HepG2 (cell line): ENCODE measurements at regions not wholly inside any gene's neighbourhood (a gene's known extent, or its start where the extent isn't known, plus 50 kb on each side); places are given as distances from the start of the nearest gene placed in this dataset.

Experiments
- ATAC-seq: fragments of 200-7000 bp; cut with Tn5 transposase; 3 replicates; pipeline ENCODE4 v1.9.1; 2020; ENCODE audit warnings: mild to moderate bottlenecking, moderate library complexity
- BruUV-seq: library from RNA; stranded (reverse); fragments of 400-500 nt; replicated peaks from 2 replicates; lab custom pipeline; 2021; lab: Mats Ljungman, UMichigan
- CTCF ChIA-PET: fragments of 300-600 bp; formaldehyde crosslinking; extraction: SDS; loops from one replicate; lab custom pipeline; 2021; ENCODE audit warnings: low total read pairs, inconsistent platforms, low intra/inter-chr PET ratio; lab: Yijun Ruan, JAX
- POLR2A ChIA-PET: fragments of 350-600 bp; sonication (Branson Sonifier 250); formaldehyde crosslinking; loops from one replicate; lab custom pipeline; 2020; ENCODE audit warnings: antibody characterized with exemption, inconsistent platforms; lab: Yijun Ruan, JAX
- DNase-seq: peaks from one replicate; pipeline ENCODE4 v3.0.0-alpha.2; 2015; ENCODE audit warnings: low spot score
- FAIRE-seq: peaks from 3 replicates; lab custom pipeline; 2011; peaks lifted over from hg19 to GRCh38; lab: Jason Lieb, UNC
- H2AFZ ChIP-seq: one replicate; pipeline ENCODE4 v1.6.1; 2011; ENCODE audit warnings: low read length, inconsistent platforms
- H3K27ac ChIP-seq: fragments of 300-600 bp; 3 replicates; pipeline ENCODE4 v1.8.0; 2011; ENCODE audit warnings: mixed run types, mild to moderate bottlenecking, mixed read lengths, low read length, inconsistent platforms; ENCODE audit not compliant: insufficient read depth; ENCODE audit errors: extremely low read length
- H3K27me3 ChIP-seq, 2 experiments: fragments of 200-600 bp in 1 of 2; 2 replicates in 1 of 2; 3 replicates in 1 of 2; pipeline versions ENCODE4 v1.6.0 to v1.8.0; 2011; ENCODE audit warnings: low read length in 2 of 2, mild to moderate bottlenecking in 2 of 2, moderate library complexity in 2 of 2, inconsistent platforms in 1 of 2; ENCODE audit not compliant: insufficient read depth in 2 of 2, control insufficient read depth in 1 of 2
- H3K36me3 ChIP-seq, 2 experiments: fragments of 200-600 bp in 1 of 2; replicated peaks in 1 of 2; 2 replicates in 1 of 2; 3 replicates in 1 of 2; pipeline versions ENCODE4 v1.5.1 to v1.8.0; 2011; ENCODE audit warnings: low read length in 2 of 2, inconsistent platforms in 1 of 2; ENCODE audit not compliant: insufficient read depth in 2 of 2, control insufficient read depth in 1 of 2
- H3K4me1 ChIP-seq: 2 replicates; pipeline ENCODE4 v1.5.1; 2012; ENCODE audit warnings: low read length, inconsistent platforms; ENCODE audit not compliant: insufficient read depth
- H3K4me2 ChIP-seq: 2 replicates; pipeline ENCODE4 v1.6.0; 2011; ENCODE audit warnings: low read depth, low read length, inconsistent platforms
- H3K4me3 ChIP-seq, 3 experiments: fragments of 200-600 bp in 1 of 3; sonication (generic), shearing (Covaris generic) in 1 of 3; replicated peaks in 1 of 3; 2 replicates each; pipeline ENCODE4 v1.5.1; 2011 to 2016; ENCODE audit warnings: low read length in 3 of 3, inconsistent platforms in 2 of 3, low read depth in 2 of 3, mild to moderate bottlenecking in 2 of 3, control low read depth in 1 of 3, mixed read lengths in 1 of 3; ENCODE audit not compliant: insufficient read depth in 1 of 3
- H3K79me2 ChIP-seq: one replicate; pipeline ENCODE4 v1.6.1; 2011; ENCODE audit warnings: low read length, inconsistent platforms; ENCODE audit not compliant: insufficient read depth
- H3K9ac ChIP-seq: 2 replicates; pipeline ENCODE4 v1.6.0; 2011; ENCODE audit warnings: mild to moderate bottlenecking, low read depth, low read length, inconsistent platforms; ENCODE audit not compliant: insufficient read depth
- H3K9me3 ChIP-seq: 2 replicates; pipeline ENCODE4 v1.5.1; 2012; ENCODE audit warnings: mild to moderate bottlenecking, low read length
- H4K20me1 ChIP-seq: 2 replicates; pipeline ENCODE4 v1.6.0; 2011; ENCODE audit warnings: inconsistent platforms, mild to moderate bottlenecking, low read length, moderate library complexity; ENCODE audit not compliant: insufficient read depth
- AGO1 ChIP-seq: fragments of 200-400 bp; formaldehyde crosslinking; IDR thresholded peaks from 2 replicates; pipeline ENCODE4 v1.6.1; 2017; ENCODE audit warnings: mild to moderate bottlenecking, low read depth, low read length, moderate library complexity; ENCODE audit not compliant: poor library complexity, severe bottlenecking
- ISL2 ChIP-seq: sonication (generic); formaldehyde crosslinking; IDR thresholded peaks from 2 replicates; pipeline ENCODE4 v1.5.0; 2020; ENCODE audit warnings: missing genetic modification reagents
- KLF6 ChIP-seq: IDR thresholded peaks from 2 replicates; pipeline ENCODE4 v1.8.0; 2016; ENCODE audit warnings: missing biosample characterization, missing genetic modification reagents
- PTBP1 ChIP-seq: fragments of 200-400 bp; formaldehyde crosslinking; IDR thresholded peaks from 2 replicates; pipeline ENCODE4 v1.6.1; 2018; ENCODE audit warnings: low read length, low read depth; ENCODE audit not compliant: poor library complexity, severe bottlenecking
- SP4 ChIP-seq: sonication (generic); formaldehyde crosslinking; IDR thresholded peaks from 2 replicates; pipeline ENCODE4 v1.8.1; 2023; ENCODE audit warnings: mild to moderate bottlenecking, missing genetic modification reagents
- ZFP90 ChIP-seq: sonication (generic); formaldehyde crosslinking; IDR thresholded peaks from 2 replicates; pipeline ENCODE4 v1.8.0; 2022; ENCODE audit warnings: missing genetic modification reagents, mild to moderate bottlenecking, inconsistent platforms, borderline replicate concordance
- ZNF382 ChIP-seq: sonication (generic); formaldehyde crosslinking; IDR thresholded peaks from 2 replicates; pipeline ENCODE4 v1.5.0; 2020; ENCODE audit warnings: missing genetic modification reagents, mild to moderate bottlenecking, borderline replicate concordance
- ZSCAN30 ChIP-seq: sonication (generic); formaldehyde crosslinking; IDR thresholded peaks from 2 replicates; pipeline ENCODE4 v1.5.0; 2020; ENCODE audit warnings: mild to moderate bottlenecking, missing genetic modification reagents
- WGBS: methylation state at CpG from one replicate; pipeline ENCODE4 v1.1.6; 2017; ENCODE audit warnings: low lambda C conversion rate; 5-methylcytosine and 5-hydroxymethylcytosine counted together
- in situ Hi-C: cut with HindIII; loops from 2 replicates; pipeline ENCODE4 v1.10.0; 2017; ENCODE audit warnings: low pct_unique_long_range_greater_than_20kb; ENCODE audit not compliant: extremely low pct_ligation_motif_present
- intact Hi-C: fragments of 100-400 bp; cut with micrococcal nuclease; formaldehyde crosslinking; loops from one replicate; pipeline ENCODE4 v1.10.0; 2022; ENCODE audit not compliant: unreplicated experiment
- TF ChIP-seq, protein P1 (sequence below): IDR thresholded peaks from 2 replicates; pipeline ENCODE4 v1.6.1; 2016; ENCODE audit warnings: low read depth, control low read depth
- TF ChIP-seq, protein P2 (sequence below): sonication (generic); formaldehyde crosslinking; IDR thresholded peaks from 2 replicates; pipeline ENCODE4 v1.9.0; 2021; ENCODE audit warnings: missing genetic modification reagents, borderline replicate concordance

- POLR2A ChIA-PET = no interaction called here
These were observed 74.1 kb downstream of the VIP start for GRCh38 chr6:152824666-152825065.

DNA sequence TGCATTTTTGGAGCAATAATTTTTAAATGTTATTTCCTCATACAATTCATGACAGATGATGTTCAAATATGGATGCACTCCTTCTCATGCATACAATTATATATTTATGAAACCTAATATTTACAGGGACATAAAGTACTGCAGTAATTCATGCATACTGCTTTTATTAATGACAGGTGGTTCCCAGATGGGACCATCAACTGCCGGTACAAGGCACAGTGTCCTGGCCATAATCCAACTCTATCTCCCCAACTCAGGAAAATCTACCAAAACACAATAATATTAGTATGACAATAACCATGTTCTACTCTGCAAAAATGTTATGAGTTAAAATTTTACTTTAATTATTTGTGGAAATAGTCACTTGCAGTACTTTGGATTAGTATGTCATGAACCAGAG lies 77.8 kb downstream of the VIP start:
- no peak overlapping the region for H3K4me3 ChIP-seq
- POLR2A ChIA-PET = no interaction called here
- H3K36me3 ChIP-seq = no peaks in the 10 kb centered on the region
- H3K4me2 ChIP-seq = no peak overlapping the region
- TF ChIP-seq KLF6 (CRISPR knock-in tag) (no peak), ZNF382 (CRISPR knock-in tag) (no peak), AGO1 (no peak)
- TF ChIP-seq, protein P1, sequence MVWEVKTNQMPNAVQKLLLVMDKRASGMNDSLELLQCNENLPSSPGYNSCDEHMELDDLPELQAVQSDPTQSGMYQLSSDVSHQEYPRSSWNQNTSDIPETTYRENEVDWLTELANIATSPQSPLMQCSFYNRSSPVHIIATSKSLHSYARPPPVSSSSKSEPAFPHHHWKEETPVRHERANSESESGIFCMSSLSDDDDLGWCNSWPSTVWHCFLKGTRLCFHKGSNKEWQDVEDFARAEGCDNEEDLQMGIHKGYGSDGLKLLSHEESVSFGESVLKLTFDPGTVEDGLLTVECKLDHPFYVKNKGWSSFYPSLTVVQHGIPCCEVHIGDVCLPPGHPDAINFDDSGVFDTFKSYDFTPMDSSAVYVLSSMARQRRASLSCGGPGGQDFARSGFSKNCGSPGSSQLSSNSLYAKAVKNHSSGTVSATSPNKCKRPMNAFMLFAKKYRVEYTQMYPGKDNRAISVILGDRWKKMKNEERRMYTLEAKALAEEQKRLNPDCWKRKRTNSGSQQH (CRISPR knock-in tag) = no peak
- FAIRE-seq (no peak), ATAC-seq (no peak), DNase-seq (no peak)
- CTCF ChIA-PET = no interaction called here
- intact Hi-C loops = no loop called here
- H3K27ac ChIP-seq = no peak overlapping the region
- no peak overlapping the region for H3K9ac ChIP-seq
- H3K79me2 ChIP-seq = no peaks in the 10 kb centered on the region
- no peaks in the 10 kb centered on the region for H3K9me3 ChIP-seq
- H4K20me1 ChIP-seq = no peaks in the 10 kb centered on the region
- H3K27me3 ChIP-seq = no peaks in the 10 kb centered on the region
- in situ Hi-C loops = no loop called here
- H2AFZ ChIP-seq = no peak overlapping the region
- H3K4me1 ChIP-seq = no peaks in the 10 kb centered on the region
- WGBS = 0% methylated on average over 1 of the region's 1 CpG
- BruUV-seq = no TSS peak

More at GRCh38 chr6:152824666-152825065, 74.1 kb downstream of the VIP start:
- H3K36me3 ChIP-seq = no peaks in the 10 kb centered on the region
- in situ Hi-C loops (no loop called here), intact Hi-C loops (no loop called here)
- H3K9ac ChIP-seq = no peak overlapping the region
- no TSS peak for BruUV-seq
- no peaks in the 10 kb centered on the region for H3K9me3 ChIP-seq
- no peak overlapping the region for H2AFZ ChIP-seq
- no peak for ATAC-seq
- no peak overlapping the region for H3K4me3 ChIP-seq
- no peaks in the 10 kb centered on the region for H4K20me1 ChIP-seq
- TF ChIP-seq, protein P2, sequence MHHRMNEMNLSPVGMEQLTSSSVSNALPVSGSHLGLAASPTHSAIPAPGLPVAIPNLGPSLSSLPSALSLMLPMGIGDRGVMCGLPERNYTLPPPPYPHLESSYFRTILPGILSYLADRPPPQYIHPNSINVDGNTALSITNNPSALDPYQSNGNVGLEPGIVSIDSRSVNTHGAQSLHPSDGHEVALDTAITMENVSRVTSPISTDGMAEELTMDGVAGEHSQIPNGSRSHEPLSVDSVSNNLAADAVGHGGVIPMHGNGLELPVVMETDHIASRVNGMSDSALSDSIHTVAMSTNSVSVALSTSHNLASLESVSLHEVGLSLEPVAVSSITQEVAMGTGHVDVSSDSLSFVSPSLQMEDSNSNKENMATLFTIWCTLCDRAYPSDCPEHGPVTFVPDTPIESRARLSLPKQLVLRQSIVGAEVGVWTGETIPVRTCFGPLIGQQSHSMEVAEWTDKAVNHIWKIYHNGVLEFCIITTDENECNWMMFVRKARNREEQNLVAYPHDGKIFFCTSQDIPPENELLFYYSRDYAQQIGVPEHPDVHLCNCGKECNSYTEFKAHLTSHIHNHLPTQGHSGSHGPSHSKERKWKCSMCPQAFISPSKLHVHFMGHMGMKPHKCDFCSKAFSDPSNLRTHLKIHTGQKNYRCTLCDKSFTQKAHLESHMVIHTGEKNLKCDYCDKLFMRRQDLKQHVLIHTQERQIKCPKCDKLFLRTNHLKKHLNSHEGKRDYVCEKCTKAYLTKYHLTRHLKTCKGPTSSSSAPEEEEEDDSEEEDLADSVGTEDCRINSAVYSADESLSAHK (CRISPR knock-in tag) = no peak
- TF ChIP-seq ZSCAN30 (CRISPR knock-in tag) = no peak
- TF ChIP-seq ISL2 (CRISPR knock-in tag) = no peak
- TF ChIP-seq PTBP1 = no peak
- no peak for TF ChIP-seq ZFP90
- TF ChIP-seq SP4 = no peak
- TF ChIP-seq, all 625 proteins: peak for 0
- H3K79me2 ChIP-seq = no peaks in the 10 kb centered on the region
- CTCF ChIA-PET = no interaction called here
- no peak for DNase-seq
- no peaks in the 10 kb centered on the region for H3K27me3 ChIP-seq
- no peak overlapping the region for H3K4me2 ChIP-seq
- no peak overlapping the region for H3K27ac ChIP-seq
- H3K4me1 ChIP-seq = no peaks in the 10 kb centered on the region
- WGBS = 3% methylated on average over 2 of the region's 2 CpGs
- FAIRE-seq = no peak
